OCI-LY7 (cell line): ENCODE measurements at regions not wholly inside any gene's neighbourhood (a gene's known extent, or its start where the extent isn't known, plus 50 kb on each side); places are given as distances from the start of the nearest gene placed in this dataset.

Experiments used
- BruUV-seq: library from RNA; stranded (reverse); fragments of 400-500 nt; replicated peaks from 2 replicates; lab custom pipeline; 2021; lab: Mats Ljungman, UMichigan
- CTCF ChIA-PET: fragments of 300-600 bp; sonication (Branson Sonifier 250); formaldehyde crosslinking; loops from one replicate; lab custom pipeline; 2022; ENCODE audit warnings: antibody characterized with exemption; ENCODE audit not compliant: unreplicated experiment; lab: Charles Lee
- POLR2A ChIA-PET: fragments of 300-600 bp; sonication (Branson Sonifier 250); formaldehyde crosslinking; loops from one replicate; lab custom pipeline; 2022; ENCODE audit warnings: antibody characterized with exemption; lab: Charles Lee
- DNase-seq: peaks from one replicate; pipeline ENCODE4 v3.0.0-alpha.2; 2015; ENCODE audit warnings: low spot score
- H2AFZ ChIP-seq: fragments of 200-600 bp; sonication (generic), shearing (Covaris generic); 2 replicates; pipeline ENCODE4 v1.6.1; 2014; ENCODE audit warnings: mild to moderate bottlenecking, antibody characterized with exemption, low read length, moderate library complexity
- H3K27ac ChIP-seq: fragments of 200-600 bp; sonication (generic); 2 replicates; pipeline ENCODE4 v1.5.1; 2014; ENCODE audit warnings: mixed run types, low read depth, mild to moderate bottlenecking, moderate library complexity, low read length, inconsistent platforms; ENCODE audit not compliant: poor library complexity, severe bottlenecking
- H3K36me3 ChIP-seq: fragments of 200-600 bp; sonication (generic); 2 replicates; pipeline ENCODE4 v1.6.1; 2014; ENCODE audit warnings: mild to moderate bottlenecking, antibody characterized with exemption, low read length, moderate library complexity, mixed read lengths; ENCODE audit not compliant: insufficient read depth
- H3K4me1 ChIP-seq: fragments of 200-600 bp; sonication (generic); 2 replicates; pipeline ENCODE4 v1.5.1; 2014; ENCODE audit warnings: mild to moderate bottlenecking, low read length; ENCODE audit not compliant: insufficient read depth, poor library complexity, severe bottlenecking
- H3K4me2 ChIP-seq: fragments of 200-600 bp; sonication (generic); 2 replicates; pipeline ENCODE4 v1.6.1; 2014; ENCODE audit warnings: mild to moderate bottlenecking, low read length
- H3K4me3 ChIP-seq: fragments of 200-600 bp; sonication (generic); 2 replicates; pipeline ENCODE4 v1.5.1; 2014; ENCODE audit warnings: mild to moderate bottlenecking, low read depth, low read length; ENCODE audit not compliant: poor library complexity, severe bottlenecking
- H3K79me2 ChIP-seq: fragments of 200-600 bp; sonication (generic); 2 replicates; pipeline ENCODE4 v1.6.1; 2016; ENCODE audit warnings: low read depth, mild to moderate bottlenecking, low read length, moderate library complexity, mixed read lengths; ENCODE audit not compliant: insufficient read depth
- H3K9me2 ChIP-seq: fragments of 200-600 bp; sonication (generic); 2 replicates; pipeline ENCODE4 v1.6.1; 2016; ENCODE audit warnings: mild to moderate bottlenecking, low read length, mixed read lengths; ENCODE audit not compliant: insufficient read depth
- H3K9me3 ChIP-seq: fragments of 200-600 bp; sonication (generic); 2 replicates; pipeline ENCODE4 v1.6.1; 2014; ENCODE audit warnings: mild to moderate bottlenecking, mixed run types, low read length, mixed read lengths
- H4K20me1 ChIP-seq: fragments of 200-600 bp; sonication (generic); 2 replicates; pipeline ENCODE4 v1.6.1; 2014; ENCODE audit warnings: mild to moderate bottlenecking, antibody characterized with exemption, low read length, moderate library complexity, mixed read lengths; ENCODE audit not compliant: insufficient read depth
- EZH2phosphoT487 ChIP-seq: fragments of 200-600 bp; sonication (generic); IDR thresholded peaks from 2 replicates; pipeline ENCODE4 v1.6.1; 2018; ENCODE audit warnings: low read depth, borderline replicate concordance, mild to moderate bottlenecking, mixed run types, antibody characterized with exemption, low read length, moderate library complexity, mixed read lengths
- intact Hi-C: fragments of 100-400 bp; cut with micrococcal nuclease; formaldehyde crosslinking; loops from one replicate; pipeline ENCODE4 v1.10.0; 2022; ENCODE audit not compliant: unreplicated experiment
- TF ChIP-seq, protein P1 (sequence below): fragments of 200-600 bp; sonication (generic); conservative IDR thresholded peaks from 2 replicates; pipeline ENCODE4 v1.5.1; 2014; ENCODE audit warnings: mild to moderate bottlenecking, antibody characterized with exemption, low read length, moderate library complexity, mixed read lengths

DNA sequence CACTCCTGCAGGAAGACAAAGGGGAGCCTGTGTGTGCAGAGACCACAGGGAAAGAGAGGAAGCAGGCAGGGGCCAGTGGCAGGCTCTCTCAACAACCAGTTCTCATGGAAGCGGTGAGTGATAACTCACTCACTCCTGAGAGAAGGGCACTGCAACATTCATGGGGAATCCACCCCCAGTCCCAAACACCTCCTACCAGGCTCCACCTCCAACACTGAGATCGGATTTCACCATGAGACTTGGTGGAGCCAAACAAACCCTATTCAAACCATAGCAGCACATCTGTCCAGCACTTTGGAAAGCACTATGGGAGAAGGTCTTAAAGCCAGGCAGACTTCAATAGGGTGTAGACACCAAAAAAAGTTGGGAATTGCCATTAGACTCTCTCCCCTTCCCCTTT, 345.7 kb upstream of the SPRED2 start:
- Histone ChIP-seq H3K79me2 (no peaks in the 10 kb centered on the region), H2AFZ (no peak overlapping the region), H3K4me2 (no peak overlapping the region), H3K36me3 (no peaks in the 10 kb centered on the region), H3K4me1 (no peaks in the 10 kb centered on the region), H4K20me1 (no peaks in the 10 kb centered on the region), H3K9me2 (no peaks in the 10 kb centered on the region), H3K4me3 (no peak overlapping the region), H3K9me3 (no peaks in the 10 kb centered on the region), H3K27ac (no peak overlapping the region)
- DNase-seq: no peak
- TF ChIP-seq EZH2phosphoT487: no peak
- TF ChIP-seq, protein P1, sequence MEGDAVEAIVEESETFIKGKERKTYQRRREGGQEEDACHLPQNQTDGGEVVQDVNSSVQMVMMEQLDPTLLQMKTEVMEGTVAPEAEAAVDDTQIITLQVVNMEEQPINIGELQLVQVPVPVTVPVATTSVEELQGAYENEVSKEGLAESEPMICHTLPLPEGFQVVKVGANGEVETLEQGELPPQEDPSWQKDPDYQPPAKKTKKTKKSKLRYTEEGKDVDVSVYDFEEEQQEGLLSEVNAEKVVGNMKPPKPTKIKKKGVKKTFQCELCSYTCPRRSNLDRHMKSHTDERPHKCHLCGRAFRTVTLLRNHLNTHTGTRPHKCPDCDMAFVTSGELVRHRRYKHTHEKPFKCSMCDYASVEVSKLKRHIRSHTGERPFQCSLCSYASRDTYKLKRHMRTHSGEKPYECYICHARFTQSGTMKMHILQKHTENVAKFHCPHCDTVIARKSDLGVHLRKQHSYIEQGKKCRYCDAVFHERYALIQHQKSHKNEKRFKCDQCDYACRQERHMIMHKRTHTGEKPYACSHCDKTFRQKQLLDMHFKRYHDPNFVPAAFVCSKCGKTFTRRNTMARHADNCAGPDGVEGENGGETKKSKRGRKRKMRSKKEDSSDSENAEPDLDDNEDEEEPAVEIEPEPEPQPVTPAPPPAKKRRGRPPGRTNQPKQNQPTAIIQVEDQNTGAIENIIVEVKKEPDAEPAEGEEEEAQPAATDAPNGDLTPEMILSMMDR: no peak
- CTCF ChIA-PET: no interaction called here
- BruUV-seq: no TSS peak
- POLR2A ChIA-PET: interaction anchor here (0.6 kb wide), 1 partner anchor 42 kb away, joined by 3 read pairs; no protein-coding TSS in a partner anchor
- intact Hi-C loops: no loop called here

DNA sequence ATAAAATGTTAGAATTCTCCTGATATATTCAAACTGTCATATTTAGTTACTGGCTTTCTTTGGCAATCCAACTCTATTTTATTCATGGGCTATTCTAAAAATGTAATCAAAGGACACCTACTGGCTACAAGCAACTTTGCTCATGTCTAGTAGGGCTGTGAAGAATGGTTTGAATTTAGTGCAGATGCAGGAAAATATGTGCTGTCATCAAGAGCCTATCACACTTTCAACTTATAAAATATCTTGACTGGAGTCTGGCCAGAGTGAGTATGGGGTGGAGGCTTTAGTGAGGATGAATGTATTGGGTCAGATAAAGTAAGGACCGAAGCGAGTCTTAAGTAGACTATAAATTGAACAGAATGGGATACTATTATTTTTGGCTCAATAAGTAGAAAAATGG, 343.4 kb upstream of the SPRED2 start:
- Histone ChIP-seq H3K9me2 (no peaks in the 10 kb centered on the region), H3K4me2 (no peak overlapping the region), H3K4me3 (no peak overlapping the region), H3K79me2 (no peaks in the 10 kb centered on the region), H3K27ac (no peak overlapping the region), H3K9me3 (no peaks in the 10 kb centered on the region), H4K20me1 (no peaks in the 10 kb centered on the region), H2AFZ (no peak overlapping the region), H3K4me1 (no peaks in the 10 kb centered on the region), H3K36me3 (no peaks in the 10 kb centered on the region)
- ChIA-PET POLR2A (no interaction called here), CTCF (no interaction called here)
- intact Hi-C loops: no loop called here
- BruUV-seq: no TSS peak
- no peak for DNase-seq
- TF ChIP-seq, protein P1: no peak

GRCh38 chr2:65767946-65768345, 335.5 kb upstream of the SPRED2 start:
- CTCF ChIA-PET: no interaction called here
- H2AFZ ChIP-seq: no peak overlapping the region
- DNase-seq: no peak
- no peaks in the 10 kb centered on the region for H3K9me3 ChIP-seq
- no peaks in the 10 kb centered on the region for H3K36me3 ChIP-seq
- POLR2A ChIA-PET: no interaction called here
- H3K27ac ChIP-seq: no peak overlapping the region
- no peak overlapping the region for H3K4me3 ChIP-seq
- H3K79me2 ChIP-seq: no peaks in the 10 kb centered on the region
- H3K4me1 ChIP-seq: no peaks in the 10 kb centered on the region
- TF ChIP-seq, protein P1: no peak
- TF ChIP-seq EZH2phosphoT487: no peak
- no peaks in the 10 kb centered on the region for H4K20me1 ChIP-seq
- no peaks in the 10 kb centered on the region for H3K9me2 ChIP-seq
- BruUV-seq: no TSS peak
- intact Hi-C loops: no loop called here
- H3K4me2 ChIP-seq: no peak overlapping the region
